ENCODE measurements at regions not wholly inside any gene's neighbourhood (a gene's known extent, or its start where the extent isn't known, plus 50 kb on each side); places are given as distances from the start of the nearest gene placed in this dataset.
A peak's percentile ranks its signal among the peaks of the same experiment; 100 is the strongest.

GRCh38 chr15:47363653-47364052 lies 353.7 kb upstream of the SEMA6D start:
- H2AFZ ChIP-seq (ENCODE audit: low read length) = no peak overlapping the region
- no peak for ATAC-seq
- TF ChIP-seq, protein P1, sequence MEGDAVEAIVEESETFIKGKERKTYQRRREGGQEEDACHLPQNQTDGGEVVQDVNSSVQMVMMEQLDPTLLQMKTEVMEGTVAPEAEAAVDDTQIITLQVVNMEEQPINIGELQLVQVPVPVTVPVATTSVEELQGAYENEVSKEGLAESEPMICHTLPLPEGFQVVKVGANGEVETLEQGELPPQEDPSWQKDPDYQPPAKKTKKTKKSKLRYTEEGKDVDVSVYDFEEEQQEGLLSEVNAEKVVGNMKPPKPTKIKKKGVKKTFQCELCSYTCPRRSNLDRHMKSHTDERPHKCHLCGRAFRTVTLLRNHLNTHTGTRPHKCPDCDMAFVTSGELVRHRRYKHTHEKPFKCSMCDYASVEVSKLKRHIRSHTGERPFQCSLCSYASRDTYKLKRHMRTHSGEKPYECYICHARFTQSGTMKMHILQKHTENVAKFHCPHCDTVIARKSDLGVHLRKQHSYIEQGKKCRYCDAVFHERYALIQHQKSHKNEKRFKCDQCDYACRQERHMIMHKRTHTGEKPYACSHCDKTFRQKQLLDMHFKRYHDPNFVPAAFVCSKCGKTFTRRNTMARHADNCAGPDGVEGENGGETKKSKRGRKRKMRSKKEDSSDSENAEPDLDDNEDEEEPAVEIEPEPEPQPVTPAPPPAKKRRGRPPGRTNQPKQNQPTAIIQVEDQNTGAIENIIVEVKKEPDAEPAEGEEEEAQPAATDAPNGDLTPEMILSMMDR (conservative IDR thresholded peaks at IDR 0.05; ENCODE audit: low read depth, low read length) = no peak
- TF ChIP-seq EZH2 (IDR thresholded peaks at IDR 0.05; ENCODE audit: low read length, unreplicated experiment) (no peak), EZH2phosphoT487 (IDR thresholded peaks at IDR 0.05; ENCODE audit: borderline replicate concordance, low read length) (no peak)
- H3K9ac ChIP-seq (ENCODE audit: low read length) = no peak overlapping the region
- DNase-seq = no peak
- H3K36me3 ChIP-seq (ENCODE audit: low read depth, low read length) = no peaks in the 10 kb centered on the region
- no peak overlapping the region for H3K4me3 ChIP-seq (ENCODE audit: low read length)
- ChIA-PET CTCF (no interaction called here), POLR2A (ENCODE audit: unreplicated experiment) (no interaction called here)
- H4K20me1 ChIP-seq (ENCODE audit: low read length) = no peaks in the 10 kb centered on the region
- no peaks in the 10 kb centered on the region for H3K9me3 ChIP-seq (ENCODE audit: low read length)
- no peaks in the 10 kb centered on the region for H3K9me2 ChIP-seq (replicated peaks; ENCODE audit: low read length)
- BruUV-seq (replicated peaks) = no TSS peak
- no peaks in the 10 kb centered on the region for H3F3A ChIP-seq (ENCODE audit: low read length, unreplicated experiment)
- intact Hi-C loops (cut with micrococcal nuclease) = no loop called here
- no peak overlapping the region for H3K4me2 ChIP-seq (ENCODE audit: low read length)
- no peak overlapping the region for H3K27ac ChIP-seq (ENCODE audit: low read length)
- H3K4me1 ChIP-seq (ENCODE audit: insufficient read depth, low read length) = no peaks in the 10 kb centered on the region
- H3K79me2 ChIP-seq (ENCODE audit: low read length) = no peaks in the 10 kb centered on the region
- no peaks in the 10 kb centered on the region for H3K27me3 ChIP-seq (ENCODE audit: low read length)

- Histone ChIP-seq H3F3A (ENCODE audit: low read length, unreplicated experiment) (no peaks in the 10 kb centered on the region), H4K20me1 (ENCODE audit: low read length) (no peaks in the 10 kb centered on the region), H3K4me1 (ENCODE audit: insufficient read depth, low read length) (no peaks in the 10 kb centered on the region), H3K9ac (ENCODE audit: low read length) (no peak overlapping the region), H3K36me3 (ENCODE audit: low read depth, low read length) (no peaks in the 10 kb centered on the region), H3K9me2 (replicated peaks; ENCODE audit: low read length) (no peaks in the 10 kb centered on the region), H3K27me3 (ENCODE audit: low read length) (no peaks in the 10 kb centered on the region), H2AFZ (ENCODE audit: low read length) (no peak overlapping the region), H3K79me2 (ENCODE audit: low read length) (no peaks in the 10 kb centered on the region), H3K9me3 (ENCODE audit: low read length) (no peaks in the 10 kb centered on the region), H3K4me3 (ENCODE audit: low read length) (no peak overlapping the region), H3K4me2 (ENCODE audit: low read length) (no peak overlapping the region), H3K27ac (ENCODE audit: low read length) (no peak overlapping the region)
- TF ChIP-seq, protein P1 (conservative IDR thresholded peaks at IDR 0.05; ENCODE audit: low read depth, low read length) = no peak
- no peak for TF ChIP-seq EZH2phosphoT487 (IDR thresholded peaks at IDR 0.05; ENCODE audit: borderline replicate concordance, low read length)
- no peak for TF ChIP-seq EZH2 (IDR thresholded peaks at IDR 0.05; ENCODE audit: low read length, unreplicated experiment)
- intact Hi-C loops (cut with micrococcal nuclease) = no loop called here
- CTCF ChIA-PET = no interaction called here
- POLR2A ChIA-PET (ENCODE audit: unreplicated experiment) = no interaction called here
- DNase-seq = no peak
- no peak for ATAC-seq
- no TSS peak for BruUV-seq (replicated peaks)
These were observed 352.8 kb upstream of the SEMA6D start for GRCh38 chr15:47364230-47365141.

DNA sequence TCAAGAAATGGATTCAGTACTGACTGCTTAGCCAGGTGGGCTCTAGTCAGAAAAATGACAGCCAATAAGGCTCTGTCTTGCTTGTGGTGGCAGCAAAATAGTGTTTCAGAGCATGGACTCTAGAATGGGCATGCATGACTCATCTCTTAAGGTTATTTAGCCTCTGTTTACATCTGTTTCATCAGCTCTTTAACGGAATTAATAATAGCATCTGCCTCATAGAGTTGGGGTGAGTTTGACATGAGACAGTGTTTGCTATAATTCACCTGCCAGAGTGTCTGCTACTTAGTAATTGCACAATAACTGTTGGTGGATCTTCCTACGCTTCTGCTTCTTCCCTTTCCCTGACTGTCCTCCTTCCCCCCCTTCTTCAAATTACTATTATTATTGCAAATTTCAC lies 350.4 kb upstream of the SEMA6D start:
- CTCF ChIA-PET = no interaction called here
- no peaks in the 10 kb centered on the region for H3F3A ChIP-seq (ENCODE audit: low read length, unreplicated experiment)
- no peak overlapping the region for H3K9ac ChIP-seq (ENCODE audit: low read length)
- TF ChIP-seq EZH2phosphoT487 (IDR thresholded peaks at IDR 0.05; ENCODE audit: borderline replicate concordance, low read length) = no peak
- TF ChIP-seq, protein P1 (conservative IDR thresholded peaks at IDR 0.05; ENCODE audit: low read depth, low read length) = no peak
- TF ChIP-seq EZH2 (IDR thresholded peaks at IDR 0.05; ENCODE audit: low read length, unreplicated experiment) = no peak
- no peaks in the 10 kb centered on the region for H4K20me1 ChIP-seq (ENCODE audit: low read length)
- POLR2A ChIA-PET (ENCODE audit: unreplicated experiment) = no interaction called here
- intact Hi-C loops (cut with micrococcal nuclease) = no loop called here
- H3K4me1 ChIP-seq (ENCODE audit: insufficient read depth, low read length) = no peaks in the 10 kb centered on the region
- BruUV-seq (replicated peaks) = no TSS peak
- H3K4me2 ChIP-seq (ENCODE audit: low read length) = no peak overlapping the region
- no peak overlapping the region for H3K4me3 ChIP-seq (ENCODE audit: low read length)
- DNase-seq (peak; percentile 12), ATAC-seq (peak; percentile 13)
- no peaks in the 10 kb centered on the region for H3K36me3 ChIP-seq (ENCODE audit: low read depth, low read length)
- H3K9me3 ChIP-seq (ENCODE audit: low read length) = no peaks in the 10 kb centered on the region
- no peaks in the 10 kb centered on the region for H3K9me2 ChIP-seq (replicated peaks; ENCODE audit: low read length)
- H3K27ac ChIP-seq (ENCODE audit: low read length) = no peak overlapping the region
- no peaks in the 10 kb centered on the region for H3K27me3 ChIP-seq (ENCODE audit: low read length)
- no peak overlapping the region for H2AFZ ChIP-seq (ENCODE audit: low read length)
- no peaks in the 10 kb centered on the region for H3K79me2 ChIP-seq (ENCODE audit: low read length)

All from PC-3 (cell line).